HG03060 (cell line): ENCODE measurements at regions not wholly inside any gene's neighbourhood (a gene's known extent, or its start where the extent isn't known, plus 50 kb on each side); places are given as distances from the start of the nearest gene placed in this dataset.
"Not testable (repeated sequence)": the region's sequence is repeated elsewhere in the genome, so short reads cannot be mapped to it uniquely, and the experiment has no call there.

Experiments used
- ATAC-seq: cut with Tn5 transposase; IDR thresholded peaks from one replicate; pipeline ENCODE4 v1.9.1; 2021; ENCODE audit warnings: low read depth, moderate number of reproducible peaks; ENCODE audit not compliant: unreplicated experiment

DNA sequence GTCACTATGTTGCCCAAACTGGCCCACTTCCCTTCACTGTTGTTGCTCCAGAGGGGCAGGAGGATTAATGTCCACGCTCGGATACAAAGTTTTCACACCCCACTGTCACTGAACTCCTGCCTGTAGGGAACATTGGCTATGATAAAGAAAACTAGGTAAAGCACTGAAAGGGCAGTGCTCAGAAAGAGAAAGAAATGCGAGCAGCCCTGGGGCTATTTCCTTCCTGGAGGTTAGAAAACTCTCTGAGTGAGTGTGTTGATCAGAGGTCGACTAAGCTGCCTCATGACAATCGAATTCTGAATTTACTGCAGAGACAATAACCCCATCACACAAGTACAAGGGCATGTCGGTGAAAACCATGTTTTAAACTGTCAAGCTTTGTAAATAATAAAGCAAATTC is 227.2 kb upstream of the PITRM1 start:
- ATAC-seq = no peak

DNA sequence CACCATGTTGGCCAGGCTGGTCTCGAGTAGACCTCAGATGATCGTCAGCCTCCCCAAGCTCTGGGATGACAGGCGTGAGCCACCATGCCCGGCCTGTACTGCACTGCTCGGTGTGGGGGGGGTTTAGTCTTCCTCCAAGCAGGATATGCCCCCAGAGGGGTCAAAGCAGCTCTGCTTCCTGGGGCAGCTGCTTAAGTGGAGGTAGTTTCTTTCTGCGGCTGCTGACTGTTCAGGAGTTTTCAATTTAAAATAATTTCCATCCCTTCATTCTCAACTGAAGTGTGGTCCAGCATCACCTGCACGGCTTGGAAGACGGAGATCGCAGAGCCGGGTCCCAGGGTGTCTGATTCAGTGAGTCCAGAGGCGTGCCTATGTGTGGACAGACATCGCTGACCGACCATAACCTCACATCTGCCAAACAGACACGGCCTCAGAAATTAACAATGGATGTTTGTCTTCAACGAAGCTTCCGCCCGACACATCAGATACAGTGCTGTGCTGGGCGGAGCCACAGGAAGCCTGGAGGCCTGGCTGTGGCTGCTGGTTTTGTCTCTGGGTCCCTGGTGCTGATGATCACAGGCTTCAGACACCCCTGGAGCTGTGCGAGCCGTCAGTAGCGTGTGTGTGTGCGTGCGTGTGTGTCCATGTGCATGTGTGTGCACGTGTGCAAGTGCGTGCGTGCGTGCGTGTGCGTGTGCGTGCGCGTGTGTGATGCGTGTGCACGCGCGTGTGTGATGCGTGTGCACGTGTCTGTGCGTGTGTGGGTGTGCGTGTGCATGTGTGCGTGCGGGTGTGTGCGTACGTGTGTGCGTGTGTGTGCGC is 226.5 kb upstream of the PITRM1 start:
- ATAC-seq = no peak

DNA sequence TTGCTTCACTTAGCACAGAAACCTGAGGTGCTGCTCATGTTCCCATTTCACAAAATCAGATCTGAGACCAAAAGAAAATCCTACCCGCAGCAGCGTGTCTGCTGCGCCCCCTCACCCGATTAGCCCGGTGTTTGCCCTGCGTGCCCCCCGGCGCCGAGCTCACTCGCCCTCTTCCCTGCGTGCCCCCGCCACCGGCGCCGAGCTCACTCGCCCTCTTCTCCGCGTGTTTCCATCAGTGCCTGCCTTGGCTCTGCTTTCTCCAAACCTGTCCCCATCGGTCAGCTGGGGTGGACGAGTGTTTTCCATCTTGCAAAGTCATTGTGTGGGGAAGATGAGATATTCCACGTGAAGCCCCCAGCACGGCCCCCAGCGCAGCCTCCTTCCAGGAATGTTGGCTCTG is 225.3 kb upstream of the PITRM1 start:
- no peak for ATAC-seq

DNA sequence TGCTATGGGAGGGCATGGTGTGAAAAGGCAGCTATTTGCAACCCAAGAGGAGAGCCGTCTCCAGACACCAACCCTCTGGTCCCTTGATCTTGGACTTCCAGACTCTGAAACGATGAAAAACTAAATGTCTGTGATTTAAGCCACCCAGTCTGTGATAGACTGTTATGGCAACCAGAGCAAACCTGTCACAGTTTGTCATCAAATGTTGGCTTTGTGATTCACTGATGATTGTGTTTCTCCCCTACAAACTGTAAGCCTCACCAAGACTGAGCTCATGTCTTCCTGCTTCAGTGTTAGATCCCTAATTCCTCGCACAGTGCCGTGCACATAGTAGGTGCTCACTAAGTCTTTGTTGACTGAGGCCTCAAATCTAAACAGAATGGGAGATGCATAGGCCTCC is 224.6 kb upstream of the PITRM1 start:
- no peak for ATAC-seq

DNA sequence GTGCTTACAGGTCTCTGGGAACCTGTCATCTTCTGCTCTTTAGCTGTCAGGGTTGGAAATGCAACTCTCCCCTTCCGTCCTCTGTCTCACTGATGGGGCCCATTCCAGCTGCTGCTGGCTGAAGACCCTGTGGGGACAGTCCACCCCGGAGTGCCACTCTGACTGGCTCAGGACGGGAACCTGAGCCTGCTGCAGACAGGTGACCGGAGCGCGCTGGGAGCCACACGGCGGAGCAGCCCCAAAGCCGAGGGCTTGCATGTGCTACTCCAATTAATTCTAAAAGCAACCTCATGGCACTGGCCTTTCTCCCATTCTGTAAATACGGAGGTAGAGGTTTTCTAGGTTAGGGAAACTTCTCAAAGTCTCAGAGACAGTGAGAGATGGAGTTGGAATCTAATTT is 223.5 kb upstream of the PITRM1 start:
- ATAC-seq = no peak

DNA sequence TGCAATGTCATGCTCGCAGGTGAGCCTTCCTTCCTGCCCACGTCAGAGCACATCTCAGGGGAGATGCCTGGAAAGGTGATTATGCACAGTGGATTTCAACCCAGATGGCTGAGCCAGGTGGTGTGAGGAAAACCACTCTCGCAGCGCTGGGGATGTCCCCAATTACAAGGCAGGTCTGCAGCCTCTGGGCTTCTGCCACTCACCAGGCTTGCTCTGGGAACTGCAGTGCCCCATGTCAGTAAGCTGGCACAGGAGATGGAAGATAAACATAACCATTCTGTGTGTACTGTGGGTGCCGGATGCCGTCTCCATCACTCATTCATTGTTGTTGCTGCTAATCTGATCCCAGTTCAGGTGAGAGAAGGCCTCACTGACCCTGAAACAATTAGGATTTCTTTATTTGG is 222.9 kb upstream of the PITRM1 start:
- ATAC-seq = no peak

DNA sequence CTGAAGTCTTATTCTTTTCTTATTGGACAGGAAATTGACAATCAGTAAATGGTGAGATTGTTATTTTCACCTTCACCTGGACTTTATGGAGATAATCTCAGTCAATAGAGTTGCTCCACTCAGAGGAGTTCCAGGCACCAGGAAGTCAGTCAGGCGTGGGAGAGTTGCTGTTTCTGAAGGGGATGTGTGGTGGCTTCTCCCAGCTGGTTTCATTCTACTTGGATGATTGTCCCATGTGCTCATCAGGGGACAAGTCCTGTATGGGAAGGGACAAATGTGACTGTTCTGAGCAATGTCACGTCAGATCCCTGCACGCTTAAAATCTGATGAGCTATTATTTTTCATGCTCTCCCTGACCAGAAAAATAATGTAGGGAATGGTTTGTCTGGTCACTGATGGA is 222.5 kb upstream of the PITRM1 start:
- ATAC-seq = no peak

DNA sequence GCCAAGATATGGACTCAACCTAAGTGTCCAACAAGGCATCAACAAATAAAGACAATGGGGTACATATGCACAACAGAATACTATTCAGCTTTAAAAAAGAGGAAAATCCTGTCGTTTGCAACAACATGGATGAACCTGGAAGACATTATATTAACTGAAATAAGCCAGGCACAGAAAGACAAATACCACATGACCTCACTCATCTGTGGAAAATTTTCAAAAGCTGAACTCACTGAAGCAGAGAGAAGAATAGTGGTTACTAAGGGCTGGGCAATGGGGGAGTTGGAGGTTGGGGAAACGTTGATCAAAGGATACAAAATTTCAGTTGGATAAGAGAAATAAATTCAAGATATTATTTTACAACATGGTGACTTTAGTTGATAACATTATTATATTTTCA is 221.4 kb upstream of the PITRM1 start:
- ATAC-seq = no peak

DNA sequence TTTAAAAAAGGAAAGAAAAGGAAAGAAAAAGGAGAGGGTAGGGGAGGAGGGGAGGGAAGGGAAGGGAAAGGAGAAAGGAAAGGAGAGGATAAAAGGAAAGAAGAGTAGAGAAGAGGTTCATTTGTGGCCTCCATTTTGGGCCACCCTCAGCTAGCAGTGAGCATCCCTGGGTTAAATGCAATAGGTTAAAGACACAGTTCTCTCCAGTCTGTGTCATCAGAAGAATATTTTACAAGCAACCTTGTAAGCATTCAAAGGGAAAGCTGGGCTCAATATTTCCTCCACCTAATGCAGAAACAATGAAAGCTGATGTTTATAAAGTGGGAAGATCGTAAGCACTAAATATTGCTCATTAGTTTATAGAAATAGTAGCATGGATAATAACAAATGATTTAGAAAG is 219.1 kb upstream of the PITRM1 start:
- ATAC-seq = no peak

DNA sequence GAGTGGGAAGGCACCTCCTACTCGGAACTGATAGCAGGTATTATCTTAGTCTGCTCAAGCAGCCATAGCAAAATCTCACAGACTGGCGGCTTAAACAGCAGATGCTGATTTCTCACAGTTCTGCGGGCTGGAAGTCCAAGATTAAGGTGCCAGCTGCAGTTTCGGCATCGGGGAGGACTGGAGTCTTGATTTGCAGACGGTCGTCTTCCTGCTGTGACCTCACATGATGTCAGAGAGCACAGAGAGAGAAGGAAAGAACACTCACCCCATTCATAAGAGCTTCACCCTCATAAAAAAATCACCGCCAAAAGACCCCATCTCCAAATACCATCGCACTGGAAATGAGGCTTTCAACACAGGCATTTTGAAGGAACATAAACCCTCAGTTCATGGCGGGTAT is 216.5 kb upstream of the PITRM1 start:
- ATAC-seq = no peak

DNA sequence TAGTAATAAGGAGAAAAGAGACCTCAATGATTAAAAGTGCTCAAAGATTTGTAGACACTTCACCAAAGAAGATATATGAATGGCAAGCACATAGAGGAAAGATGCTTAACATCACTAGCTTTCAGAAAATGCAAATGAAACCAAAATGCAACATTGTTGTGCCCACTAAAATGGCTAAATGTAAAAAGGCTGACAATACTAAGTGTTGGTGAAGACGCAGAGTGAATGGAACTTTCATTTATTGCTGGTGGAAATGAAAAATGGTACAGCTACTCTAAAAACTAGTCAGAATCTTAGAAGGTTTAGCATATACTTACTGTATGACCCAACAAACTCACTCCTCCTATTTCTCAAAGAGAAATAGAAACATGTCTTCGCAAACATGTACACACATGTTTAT is 212.9 kb upstream of the PITRM1 start:
- ATAC-seq = no peak

DNA sequence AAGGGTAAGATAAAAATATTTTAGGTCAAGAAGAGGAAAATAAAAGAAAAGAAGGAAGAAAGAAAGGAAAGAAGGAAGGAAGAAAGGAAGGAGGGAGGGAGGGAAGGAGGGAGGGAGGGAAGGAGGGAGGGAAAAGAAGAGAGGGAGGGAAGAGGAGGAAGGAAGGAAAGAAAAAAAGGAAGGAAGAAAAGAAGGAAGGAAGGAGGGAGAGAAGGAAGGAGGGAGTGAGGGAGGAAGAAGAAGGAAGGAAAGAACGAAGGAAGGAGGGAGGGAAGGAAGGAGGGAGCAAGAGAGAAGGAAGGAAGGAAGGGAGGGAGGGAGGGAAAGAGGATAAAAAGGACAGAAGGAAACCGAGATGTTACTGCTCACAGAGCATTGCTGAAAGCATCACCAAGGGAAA is 209.5 kb upstream of the PITRM1 start:
- ATAC-seq = no peak

DNA sequence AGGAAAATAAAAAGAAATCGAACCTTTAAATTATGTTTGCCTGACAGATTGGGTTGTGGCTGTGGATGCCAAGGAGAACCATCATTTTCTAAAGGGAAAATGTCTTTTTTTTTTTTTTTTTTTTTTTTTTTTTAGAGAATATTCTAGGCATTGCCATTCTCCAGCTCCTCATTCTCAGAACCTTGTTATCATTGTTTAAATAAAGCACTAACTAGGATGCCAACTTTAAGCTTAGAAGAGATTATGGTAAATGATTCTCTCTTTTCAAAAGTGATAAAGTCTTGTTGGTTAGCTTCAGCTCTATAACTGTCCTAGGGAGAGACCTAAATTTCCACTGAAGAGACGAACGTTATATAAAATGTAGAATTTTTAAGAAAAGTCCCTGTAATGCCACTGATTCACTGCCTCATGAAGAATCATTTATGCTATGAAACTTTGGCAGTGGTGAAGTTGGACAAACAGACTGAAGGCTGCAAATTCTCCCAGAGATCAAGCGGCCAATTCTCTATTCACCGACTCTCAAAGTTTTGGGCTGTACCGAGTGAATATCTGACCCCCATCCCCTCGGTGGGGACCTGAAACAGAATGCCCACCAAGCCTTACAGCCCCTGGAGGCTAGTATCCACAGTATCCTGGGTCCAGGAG is 207.9 kb upstream of the PITRM1 start:
- no peak for ATAC-seq

DNA sequence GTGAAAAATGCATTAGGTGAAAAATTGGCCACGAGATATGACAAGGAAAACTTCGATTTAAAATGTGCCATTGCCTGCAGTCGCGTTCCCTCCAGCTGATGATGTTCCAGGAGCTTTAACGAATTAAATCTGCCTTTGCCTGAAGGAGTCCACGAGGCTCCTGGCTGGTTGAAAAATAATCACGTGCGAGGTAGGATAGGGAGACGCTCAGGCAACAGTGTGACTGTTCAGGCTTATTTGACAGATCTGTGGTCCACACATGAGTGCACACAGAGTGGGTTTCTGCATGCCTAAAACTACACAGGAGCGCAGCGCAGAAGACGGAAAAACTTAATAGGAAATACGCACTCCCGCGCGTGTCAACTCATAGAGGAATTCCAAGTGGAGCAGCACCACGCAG is 204.0 kb upstream of the PITRM1 start:
- no peak for ATAC-seq

DNA sequence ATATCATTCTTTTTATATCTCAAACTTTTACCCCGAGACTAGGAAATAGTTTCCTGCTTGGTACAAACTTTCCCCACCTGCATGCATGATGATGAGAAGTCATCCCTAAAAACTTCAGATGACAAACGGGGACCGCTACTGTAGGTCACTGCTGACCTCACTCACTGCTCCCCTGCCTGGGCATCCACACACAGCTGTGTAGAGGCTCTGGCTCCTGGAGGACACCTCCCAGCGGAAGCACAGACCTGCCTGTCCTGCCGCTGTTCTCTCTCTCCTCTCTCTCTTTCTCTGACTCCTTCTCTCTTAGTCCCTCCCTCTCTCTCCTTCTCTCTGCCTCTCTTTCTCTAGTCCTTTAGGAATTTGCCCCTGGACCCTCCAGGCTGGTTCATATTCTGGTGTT is 202.9 kb upstream of the PITRM1 start:
- no peak for ATAC-seq

DNA sequence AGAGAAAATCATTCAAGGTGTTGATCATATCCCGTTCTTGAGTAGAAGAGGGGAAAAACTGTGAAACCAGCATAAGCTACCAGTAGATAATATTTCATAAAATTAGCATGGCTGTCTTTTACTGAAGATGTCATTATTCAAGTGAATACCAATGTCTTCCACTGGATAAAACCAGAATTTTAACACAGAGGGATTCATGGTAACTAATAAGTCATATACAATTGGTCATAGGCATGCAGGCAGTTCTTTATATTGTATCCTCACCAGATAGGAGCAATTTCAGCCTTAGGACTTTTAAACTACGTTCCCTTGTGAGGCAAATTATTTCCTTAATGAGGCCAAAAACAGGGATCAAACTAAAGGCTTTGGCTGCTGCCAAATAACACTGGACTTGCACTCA is 202.3 kb upstream of the PITRM1 start:
- no peak for ATAC-seq

DNA sequence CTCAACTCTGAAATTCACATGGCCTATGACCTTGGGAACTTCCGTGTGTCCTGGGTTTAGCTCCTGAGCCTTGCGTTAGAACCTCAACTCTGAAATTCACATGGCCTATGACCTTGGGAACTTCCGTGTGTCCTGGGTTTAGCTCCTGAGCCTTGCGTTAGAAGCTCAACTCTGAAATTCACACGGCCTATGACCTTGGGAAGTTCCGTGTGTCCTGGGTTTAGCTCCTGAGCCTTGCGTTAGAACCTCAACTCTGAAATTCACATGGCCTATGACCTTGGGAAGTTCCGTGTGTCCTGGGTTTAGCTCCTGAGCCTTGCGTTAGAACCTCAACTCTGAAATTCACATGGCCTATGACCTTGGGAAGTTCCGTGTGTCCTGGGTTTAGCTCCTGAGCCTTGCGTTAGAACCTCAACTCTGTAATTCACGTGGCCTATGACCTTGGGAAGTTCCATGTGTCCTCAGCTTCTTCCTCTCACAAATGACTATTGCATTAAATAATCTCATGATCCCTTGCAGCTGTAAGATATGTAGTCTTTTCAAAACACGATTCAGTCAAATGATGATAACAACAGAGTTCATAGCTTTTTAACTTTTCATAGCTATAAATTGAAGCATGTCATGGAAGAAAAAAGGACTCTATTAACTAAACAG is 200.9 kb upstream of the PITRM1 start:
- not testable (repeated sequence) for ATAC-seq

DNA sequence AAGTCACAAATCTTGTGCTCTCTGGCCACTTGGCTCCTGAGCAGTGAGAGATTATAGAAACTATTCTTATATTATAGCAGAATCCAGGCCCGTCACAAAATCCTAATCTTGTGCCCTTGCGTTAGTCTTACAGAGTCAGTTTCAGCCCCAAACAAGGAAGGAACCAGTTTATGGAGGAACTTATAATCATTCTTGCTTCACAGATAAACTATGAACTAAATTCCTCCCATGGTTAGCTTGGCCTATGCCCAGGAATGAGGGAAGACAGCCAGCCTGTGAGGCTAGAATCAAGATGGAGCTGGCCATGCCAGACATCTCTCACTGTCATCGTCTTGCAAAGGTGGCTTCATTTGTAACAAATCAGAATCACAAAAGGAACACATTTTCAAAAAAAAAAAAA is 199.7 kb upstream of the PITRM1 start:
- no peak for ATAC-seq

DNA sequence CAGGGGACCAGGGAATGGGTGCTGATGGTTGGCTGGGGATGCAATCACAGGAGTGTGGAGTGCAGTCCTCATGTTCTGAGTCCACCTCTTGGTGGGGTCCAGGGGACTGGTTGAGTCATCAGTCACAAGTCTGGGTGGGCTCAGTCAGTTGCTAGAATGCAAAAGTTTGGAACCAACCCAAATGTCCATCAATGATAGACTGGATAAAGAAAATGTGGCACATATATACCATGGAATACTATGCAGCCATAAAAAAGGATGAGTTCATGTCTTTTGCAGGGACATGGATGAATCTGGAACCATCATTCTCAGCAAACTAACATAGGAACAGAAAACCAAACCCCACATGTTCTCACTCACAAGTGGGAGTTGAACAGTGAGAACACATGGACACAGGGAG is 199.0 kb upstream of the PITRM1 start:
- not testable (repeated sequence) for ATAC-seq

DNA sequence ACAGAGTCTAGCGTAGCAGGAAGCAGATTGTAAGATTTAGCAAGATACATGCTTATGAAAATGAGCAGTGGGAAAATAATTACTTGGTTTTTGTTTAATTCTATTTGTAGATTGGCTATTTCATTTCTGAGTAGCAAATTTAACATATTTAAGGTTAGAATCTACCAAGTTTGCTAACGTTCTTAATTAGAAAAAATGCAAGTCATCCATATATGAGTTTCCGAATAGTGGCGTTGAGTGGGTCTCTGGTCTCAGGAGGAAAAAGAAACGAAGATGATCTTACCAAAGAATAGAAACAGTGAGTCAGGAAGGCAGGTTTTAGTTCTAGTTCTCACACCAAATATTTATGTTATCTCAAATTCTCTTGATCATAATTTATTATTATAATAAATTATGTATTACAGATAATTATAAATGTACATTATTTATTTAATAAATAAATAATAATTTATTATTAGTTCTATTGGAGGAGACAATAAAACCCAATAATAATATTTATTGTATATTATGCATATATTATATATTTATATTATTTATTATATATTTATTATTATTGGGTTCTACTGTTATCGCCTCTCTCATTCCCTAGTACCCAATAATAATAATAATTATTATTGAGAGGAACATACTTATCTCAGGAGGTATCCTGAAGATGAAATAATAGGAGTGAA is 194.3 kb upstream of the PITRM1 start:
- ATAC-seq = no peak

DNA sequence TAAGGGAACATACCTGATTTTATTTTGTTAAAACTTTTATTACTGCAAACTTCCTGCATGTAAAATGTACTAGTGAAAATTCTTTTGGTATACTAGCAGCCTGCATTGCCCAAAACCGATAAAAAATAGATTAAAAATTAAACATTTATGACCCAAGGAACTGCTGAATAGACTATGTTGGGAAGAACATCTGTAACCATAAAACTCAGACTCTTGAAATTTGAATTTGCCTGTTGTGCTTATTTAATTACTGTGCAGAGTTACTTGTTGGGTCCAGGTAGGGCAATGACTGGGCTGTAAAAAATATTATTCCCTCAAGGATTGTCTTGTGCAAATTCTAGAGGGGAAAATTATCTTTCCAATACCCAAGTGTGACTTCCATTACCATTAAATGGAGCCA is 193.5 kb upstream of the PITRM1 start:
- no peak for ATAC-seq
